ENCODE measurements at regions not wholly inside any gene's neighbourhood (a gene's known extent, or its start where the extent isn't known, plus 50 kb on each side); places are given as distances from the start of the nearest gene placed in this dataset.

DNA sequence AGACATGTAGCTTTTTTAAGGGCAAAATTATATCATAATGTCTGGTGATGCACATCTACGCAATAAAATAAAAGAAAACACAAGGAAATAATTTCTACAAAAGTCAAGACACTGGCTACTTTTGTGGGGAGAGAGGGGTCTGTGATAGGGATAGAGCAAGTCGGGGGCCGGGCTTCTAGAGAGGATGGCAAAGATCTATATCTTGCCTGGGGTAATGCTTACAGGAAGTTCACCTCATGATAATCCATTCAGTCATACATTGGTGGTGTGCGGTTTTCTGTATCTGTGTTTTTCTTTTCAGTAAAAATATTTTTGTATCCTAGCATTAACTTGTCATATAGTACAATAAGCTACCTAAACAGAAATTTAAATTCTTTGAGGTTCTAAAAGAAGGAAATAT, 178.8 kb downstream of the ARRDC4 start:
- TF ChIP-seq CTCF (IDR thresholded peaks at IDR 0.05; ENCODE audit: insufficient read depth, low read length, poor library complexity, severe bottlenecking) (no peak), EZH2phosphoT487 (conservative IDR thresholded peaks at IDR 0.05; ENCODE audit: low read length) (no peak)
